Small intestine (tissue), 7 donors: ENCODE measurements at regions not wholly inside any gene's neighbourhood (a gene's known extent, or its start where the extent isn't known, plus 50 kb on each side); places are given as distances from the start of the nearest gene placed in this dataset.

Experiments
- DNase-seq, 2 donors: peaks; one replicate each; pipeline versions ENCODE4 v3.0.0 to v3.0.0-alpha.2; 2013
- FAIRE-seq: peaks from 2 replicates; lab custom pipeline; 2012; peaks lifted over from hg19 to GRCh38; lab: Jason Lieb, UNC
- H3K27ac ChIP-seq, 3 donors: one replicate each; pipeline ENCODE4 v1.5.1; 2013; ENCODE audit warnings: low read length in 2 of 3, mild to moderate bottlenecking in 2 of 3, control low read depth in 1 of 3, inconsistent platforms in 1 of 3, low read depth in 1 of 3, moderate library complexity in 1 of 3
- H3K27me3 ChIP-seq, 3 donors: one replicate each; pipeline ENCODE4 v1.6.1; 2013; ENCODE audit warnings: low read length in 3 of 3, inconsistent platforms in 1 of 3; ENCODE audit not compliant: control insufficient read depth in 3 of 3, insufficient read depth in 3 of 3
- H3K36me3 ChIP-seq, 3 donors: one replicate each; pipeline ENCODE4 v1.6.1; 2013; ENCODE audit warnings: low read length in 3 of 3, inconsistent platforms in 1 of 3, low read depth in 1 of 3, mild to moderate bottlenecking in 1 of 3, moderate library complexity in 1 of 3; ENCODE audit not compliant: control insufficient read depth in 3 of 3, insufficient read depth in 2 of 3
- H3K4me1 ChIP-seq, 3 donors: one replicate each; pipeline ENCODE4 v1.6.1; 2013; ENCODE audit warnings: low read length in 2 of 3, inconsistent platforms in 1 of 3, low read depth in 1 of 3, mild to moderate bottlenecking in 1 of 3, moderate library complexity in 1 of 3; ENCODE audit not compliant: control insufficient read depth in 3 of 3, insufficient read depth in 2 of 3
- H3K4me3 ChIP-seq, 3 donors: one replicate each; pipeline ENCODE4 v1.5.1; 2013; ENCODE audit warnings: low read length in 3 of 3, control low read depth in 1 of 3, inconsistent platforms in 1 of 3, low read depth in 1 of 3, mild to moderate bottlenecking in 1 of 3, moderate library complexity in 1 of 3
- H3K9me3 ChIP-seq, 2 donors: one replicate each; pipeline ENCODE4 v1.6.1; 2013; ENCODE audit warnings: low read depth in 1 of 2, low read length in 1 of 2; ENCODE audit not compliant: control insufficient read depth in 2 of 2, insufficient read depth in 1 of 2
- WGBS, 3 donors: extraction: QIAGEN DNeasy Blood & Tissue Kit; methylation state at CpG; one replicate each; pipeline ENCODE4 v1.1.7; 2013; 5-methylcytosine and 5-hydroxymethylcytosine counted together
- donor health status: healthy with polysubstance abuse.
- donor health status: control.
- donor health status: control.
- donor health status: Bipolar disorder and iron deficiency.
- donor health status: healthy.

DNA sequence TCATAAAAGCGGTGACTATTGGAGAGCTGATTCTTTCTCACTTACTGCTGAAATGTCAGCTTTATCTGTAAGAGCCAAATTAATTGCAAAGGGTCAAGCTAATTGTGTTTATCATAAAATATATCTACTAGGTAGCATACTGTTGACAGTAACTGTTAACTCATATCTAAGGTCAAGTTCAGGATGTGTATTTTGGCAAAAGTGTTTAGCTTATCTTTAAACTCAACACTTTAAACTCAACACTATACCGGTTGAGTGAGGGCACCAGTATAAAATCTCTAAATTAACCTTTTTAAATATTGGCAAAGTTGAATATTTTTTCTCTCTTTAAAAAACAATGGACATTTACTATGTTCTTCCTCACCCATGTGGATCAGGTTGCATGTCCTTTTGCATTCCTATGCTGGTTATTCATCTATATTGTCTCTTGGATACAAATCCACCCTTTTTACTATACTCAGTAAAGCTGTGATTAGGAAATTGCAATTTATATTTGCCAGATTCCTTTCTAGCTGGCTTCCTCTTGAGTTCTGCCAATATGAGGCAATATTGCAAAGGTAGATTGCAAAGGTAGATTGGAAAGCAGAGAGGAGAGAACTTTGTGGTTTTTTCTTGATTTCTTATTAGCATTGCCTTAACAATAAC is 344.6 kb upstream of the DCBLD2 start:
- no peaks in the 10 kb centered on the region for H3K36me3 ChIP-seq
- DNase-seq (no peak), FAIRE-seq (no peak)
- no peaks in the 10 kb centered on the region for H3K9me3 ChIP-seq
- H3K4me1 ChIP-seq: no peaks in the 10 kb centered on the region
- 29 to 51% (median 46%) methylated on average over 2 of the region's 2 CpGs for WGBS, 3 donors
- H3K4me3 ChIP-seq: no peak overlapping the region
- no peak overlapping the region for H3K27ac ChIP-seq
- H3K27me3 ChIP-seq: no peaks in the 10 kb centered on the region

DNA sequence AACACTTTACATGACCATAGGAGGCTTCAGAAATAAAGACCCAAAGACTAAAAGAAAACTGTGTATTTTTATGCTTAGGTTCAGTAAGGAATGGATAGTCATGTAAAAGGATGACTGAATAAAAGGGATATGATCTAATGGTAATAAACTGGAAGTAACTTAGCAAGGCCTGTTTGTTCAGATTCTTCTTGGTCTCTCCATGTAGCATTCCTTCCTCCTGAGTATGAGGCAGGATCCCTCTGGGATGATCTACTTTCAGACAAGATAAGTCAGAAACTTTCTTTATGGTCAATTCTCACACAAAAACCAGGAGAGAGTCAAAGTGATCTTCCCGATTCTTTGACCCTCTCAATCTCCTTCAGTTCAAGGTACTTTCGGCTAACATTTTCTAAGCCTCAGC is 340.8 kb upstream of the DCBLD2 start:
- no peaks in the 10 kb centered on the region for H3K4me1 ChIP-seq
- H3K27me3 ChIP-seq: no peaks in the 10 kb centered on the region
- no peaks in the 10 kb centered on the region for H3K36me3 ChIP-seq
- WGBS, 3 donors: 90 to 96% (median 92%) methylated on average over 2 of the region's 2 CpGs
- no peak for DNase-seq
- H3K9me3 ChIP-seq: no peaks in the 10 kb centered on the region
- H3K27ac ChIP-seq: no peak overlapping the region
- H3K4me3 ChIP-seq: no peak overlapping the region
- FAIRE-seq: no peak

DNA sequence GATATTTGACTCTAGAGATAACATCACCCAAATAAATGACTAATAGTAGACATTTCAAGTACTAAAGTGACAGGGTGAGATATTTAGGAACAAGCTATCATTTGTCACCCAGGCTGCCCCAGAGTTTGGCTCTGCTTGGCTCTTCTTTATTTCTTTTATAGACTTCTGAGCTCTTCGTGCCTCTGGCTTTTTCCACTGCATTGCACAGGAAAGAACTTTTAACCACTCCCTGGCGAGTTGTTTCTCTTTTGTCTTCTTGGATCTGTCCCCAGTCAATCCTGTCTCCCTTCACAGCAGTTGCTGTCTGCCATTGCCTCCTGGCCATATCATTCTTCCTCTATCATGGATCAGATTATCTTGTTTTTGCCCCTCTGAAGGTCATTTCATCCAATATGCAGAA is 339.2 kb upstream of the DCBLD2 start:
- Histone ChIP-seq H3K27ac (no peak overlapping the region), H3K4me1 (no peaks in the 10 kb centered on the region), H3K36me3 (no peaks in the 10 kb centered on the region), H3K27me3 (no peaks in the 10 kb centered on the region), H3K4me3 (no peak overlapping the region), H3K9me3 (no peaks in the 10 kb centered on the region)
- no peak for DNase-seq
- FAIRE-seq: no peak
- 46 to 49% (median 46%) methylated on average over 2 of the region's 2 CpGs for WGBS, 3 donors

DNA sequence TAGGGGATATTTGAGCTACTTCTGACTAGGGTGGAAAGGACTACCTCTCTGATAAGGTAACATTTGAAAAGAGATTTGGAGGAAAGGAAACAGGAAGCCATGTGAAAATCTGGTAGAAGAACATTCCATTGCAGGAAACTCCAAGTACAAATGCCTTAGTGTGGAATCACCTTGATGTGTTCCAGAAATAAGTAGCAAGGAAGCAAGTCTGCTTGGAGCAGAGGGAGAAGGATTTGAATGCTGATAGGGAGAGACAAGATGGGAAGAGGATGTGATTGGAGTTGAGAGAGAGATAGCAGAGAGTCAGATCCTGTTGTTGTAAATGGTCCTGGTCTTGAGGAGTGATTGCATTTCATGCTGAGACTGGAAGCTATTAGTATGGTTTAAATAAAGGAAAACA is 335.1 kb upstream of the DCBLD2 start:
- no peaks in the 10 kb centered on the region for H3K4me1 ChIP-seq
- H3K4me3 ChIP-seq: no peak overlapping the region
- FAIRE-seq: no peak
- H3K9me3 ChIP-seq: no peaks in the 10 kb centered on the region
- H3K36me3 ChIP-seq: no peaks in the 10 kb centered on the region
- H3K27me3 ChIP-seq: no peaks in the 10 kb centered on the region
- no peak overlapping the region for H3K27ac ChIP-seq
- no peak for DNase-seq

DNA sequence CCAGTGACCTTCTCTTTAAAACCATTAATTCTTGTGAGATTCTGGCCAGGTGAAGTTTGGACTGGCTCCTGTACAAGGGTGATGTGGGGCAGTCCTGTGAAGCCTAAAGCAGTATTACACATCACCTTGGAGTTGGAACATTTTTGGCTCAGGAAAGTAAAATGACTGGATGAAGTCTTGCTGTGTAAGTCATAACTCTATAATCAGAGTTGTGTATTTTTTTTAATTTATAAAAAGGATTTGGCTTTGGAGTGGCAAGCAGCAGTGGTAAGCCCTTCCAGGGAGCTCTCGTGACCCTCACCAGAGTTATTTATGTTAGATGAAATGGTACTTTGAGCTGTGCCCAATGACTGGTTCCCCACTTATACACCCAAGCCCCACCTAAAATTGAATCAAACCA is 331.2 kb upstream of the DCBLD2 start:
- H3K27ac ChIP-seq: no peak overlapping the region
- no peaks in the 10 kb centered on the region for H3K27me3 ChIP-seq
- H3K36me3 ChIP-seq: no peaks in the 10 kb centered on the region
- FAIRE-seq: no peak
- H3K9me3 ChIP-seq: no peaks in the 10 kb centered on the region
- H3K4me3 ChIP-seq: no peak overlapping the region
- H3K4me1 ChIP-seq: no peaks in the 10 kb centered on the region
- 44 to 70% (median 58%) methylated on average over 1 of the region's 1 CpG for WGBS, 3 donors
- no peak for DNase-seq

DNA sequence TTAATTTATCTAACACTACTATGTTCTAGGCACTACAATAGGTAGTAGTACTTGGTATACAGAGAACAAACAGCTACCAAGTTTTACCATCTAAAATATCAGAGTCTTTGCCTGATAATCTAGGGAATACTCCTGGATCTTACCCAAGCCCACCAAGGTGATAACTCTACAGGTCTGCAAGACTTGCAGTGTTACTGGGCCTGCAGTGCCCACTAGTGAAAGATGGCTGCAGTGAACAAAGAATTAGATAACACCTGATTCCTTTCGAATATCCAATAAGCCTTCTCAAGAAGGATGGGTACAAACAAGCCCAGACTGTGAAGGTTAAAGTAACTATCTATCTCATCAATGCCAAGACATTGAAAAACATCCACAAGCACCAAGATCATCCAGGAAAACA is 317.0 kb upstream of the DCBLD2 start:
- no peaks in the 10 kb centered on the region for H3K27me3 ChIP-seq
- H3K36me3 ChIP-seq: no peaks in the 10 kb centered on the region
- FAIRE-seq (no peak), DNase-seq (no peak)
- H3K27ac ChIP-seq: no peak overlapping the region
- H3K4me1 ChIP-seq: no peaks in the 10 kb centered on the region
- WGBS, 3 donors: 76 to 82% (median 79%) methylated on average over 1 of the region's 1 CpG
- no peaks in the 10 kb centered on the region for H3K9me3 ChIP-seq
- no peak overlapping the region for H3K4me3 ChIP-seq

DNA sequence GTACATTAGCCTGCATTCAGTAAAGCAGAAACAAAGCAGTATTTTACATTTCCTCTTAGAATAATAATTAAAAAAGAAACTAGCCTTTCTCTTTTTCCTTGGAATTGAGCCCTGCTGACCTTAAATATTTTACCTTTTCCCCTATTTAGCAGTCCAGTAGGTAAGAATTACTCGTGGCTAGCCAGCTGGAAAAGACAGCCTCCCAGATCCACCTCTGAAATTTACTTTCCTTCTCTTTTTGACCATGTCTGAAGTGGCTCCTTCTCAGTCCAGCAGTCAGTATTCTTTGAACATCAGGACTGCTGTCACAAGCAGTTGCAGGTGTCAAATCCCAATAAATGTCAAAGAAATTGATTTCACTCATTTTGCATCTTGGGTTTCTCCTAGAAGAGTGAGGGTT is 311.5 kb upstream of the DCBLD2 start:
- FAIRE-seq: no peak
- no peak for DNase-seq
- Histone ChIP-seq H3K4me1 (no peaks in the 10 kb centered on the region), H3K27me3 (no peaks in the 10 kb centered on the region), H3K9me3 (no peaks in the 10 kb centered on the region), H3K27ac (no peak overlapping the region), H3K4me3 (no peak overlapping the region), H3K36me3 (no peaks in the 10 kb centered on the region)
- WGBS, 3 donors: 6 to 32% (median 12%) methylated on average over 1 of the region's 1 CpG

DNA sequence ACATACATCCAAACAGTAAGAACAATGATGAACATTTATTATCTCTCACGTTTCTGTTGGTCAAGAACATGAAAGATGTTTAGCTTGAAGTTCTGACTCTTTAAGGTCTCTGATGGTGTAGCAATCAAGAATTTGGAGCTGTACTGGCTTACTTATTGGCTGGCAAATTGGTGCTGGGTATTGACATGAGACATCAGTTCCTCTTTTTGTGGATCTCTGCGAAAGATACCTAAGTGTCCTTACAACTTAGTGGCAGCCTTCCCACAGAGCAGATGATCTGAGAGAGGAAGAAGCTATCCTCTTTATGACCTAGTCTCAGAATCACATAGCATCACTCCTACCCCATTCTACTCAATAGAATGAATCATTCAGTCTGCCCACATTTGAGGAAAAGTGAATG is 309.8 kb upstream of the DCBLD2 start:
- 60 to 77% (median 69%) methylated on average over 2 of the region's 2 CpGs for WGBS, 3 donors
- DNase-seq: no peak

DNA sequence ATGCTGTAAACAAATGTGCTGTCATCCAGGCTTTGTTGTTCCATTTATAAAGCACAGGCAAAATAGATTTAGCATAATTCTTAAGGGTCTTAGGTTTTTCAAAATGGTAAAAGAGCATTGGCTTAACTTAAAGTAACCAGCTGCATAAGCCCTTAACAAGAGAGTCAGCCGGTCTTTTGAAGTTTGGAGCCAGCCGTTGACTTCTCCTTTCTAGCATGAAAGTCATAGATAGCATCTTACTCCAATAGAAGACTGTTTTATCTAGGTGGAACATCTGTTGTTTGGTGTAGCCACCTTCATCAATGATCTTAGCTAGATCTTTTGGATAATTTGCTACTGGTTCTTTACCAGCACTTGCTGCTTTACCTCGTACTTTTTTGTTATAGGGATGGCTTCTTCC is 297.5 kb upstream of the DCBLD2 start:
- Histone ChIP-seq H3K36me3 (no peaks in the 10 kb centered on the region), H3K4me3 (no peak overlapping the region), H3K27me3 (no peaks in the 10 kb centered on the region), H3K27ac (no peak overlapping the region), H3K9me3 (peaks cover 0 to 2% of the 10 kb centered on the region in 2 donors), H3K4me1 (no peaks in the 10 kb centered on the region)
- FAIRE-seq (no peak), DNase-seq (no peak)
- whole genome bisulfite sequencing, 3 donors: 55 to 67% (median 65%) methylated on average over 3 of the region's 3 CpGs

More for the DNA sequence above, 309.8 kb upstream of the DCBLD2 start:
- no peak for FAIRE-seq
- Histone ChIP-seq H3K9me3 (no peaks in the 10 kb centered on the region), H3K4me1 (no peaks in the 10 kb centered on the region), H3K4me3 (no peak overlapping the region), H3K36me3 (no peaks in the 10 kb centered on the region), H3K27ac (no peak overlapping the region), H3K27me3 (no peaks in the 10 kb centered on the region)
